NB4 (cell line): ENCODE measurements at regions not wholly inside any gene's neighbourhood (a gene's known extent, or its start where the extent isn't known, plus 50 kb on each side); places are given as distances from the start of the nearest gene placed in this dataset.

Experiments used
- DNase-seq: peaks from one replicate; pipeline ENCODE4 v3.0.0; 2010; ENCODE audit warnings: low read depth
- H3K4me3 ChIP-seq: one replicate; pipeline ENCODE4 v1.5.1; 2011; ENCODE audit warnings: mild to moderate bottlenecking, low read depth, low read length, moderate library complexity
- CTCF ChIP-seq: IDR thresholded peaks from one replicate; pipeline ENCODE4 v1.5.1; 2012; ENCODE audit warnings: low read depth, low read length
- MYC ChIP-seq: IDR thresholded peaks from 2 replicates; pipeline ENCODE4 v1.6.1; 2011; ENCODE audit warnings: low read depth, low read length
- POLR2A ChIP-seq: IDR thresholded peaks from 2 replicates; pipeline ENCODE4 v1.6.1; 2011; ENCODE audit warnings: mild to moderate bottlenecking; ENCODE audit not compliant: insufficient read length; ENCODE audit errors: extremely low read depth
- TF ChIP-seq, protein P1 (sequence below): IDR thresholded peaks from 2 replicates; pipeline ENCODE4 v1.6.1; 2011; ENCODE audit warnings: low read depth, low read length

DNA sequence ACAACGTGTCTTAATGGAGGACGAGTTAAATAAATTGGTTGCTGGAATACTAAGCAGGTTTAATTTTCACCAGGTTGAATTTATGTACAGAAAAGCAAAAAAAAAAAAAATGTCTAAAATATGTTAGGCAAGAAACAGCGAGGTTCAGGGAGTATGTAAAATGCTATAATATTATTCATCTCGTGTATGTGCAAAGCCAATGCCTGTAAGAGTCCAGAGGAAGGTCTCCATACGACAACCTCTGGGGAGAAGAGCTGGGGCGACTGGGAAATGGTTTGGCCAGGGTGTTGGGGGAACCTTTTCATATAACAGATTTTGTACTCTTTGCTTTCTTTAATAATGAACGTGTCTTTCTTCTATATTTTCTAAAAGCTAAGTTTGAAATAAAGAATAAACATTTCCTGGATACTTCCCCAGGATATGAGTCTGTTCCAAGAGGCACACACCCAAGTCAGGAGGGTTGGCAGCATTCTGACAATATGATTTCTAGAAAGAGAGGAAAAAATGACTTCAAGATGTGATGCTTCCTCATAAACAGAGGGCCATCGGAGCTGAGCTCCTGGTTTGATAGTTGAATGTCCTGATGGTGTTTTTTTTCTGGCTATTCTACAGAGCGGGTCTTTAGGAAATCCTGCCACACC, 208.6 kb upstream of the MGMT start:
- TF ChIP-seq CTCF (no peak), MYC (no peak), POLR2A (no peak)
- TF ChIP-seq, protein P1, sequence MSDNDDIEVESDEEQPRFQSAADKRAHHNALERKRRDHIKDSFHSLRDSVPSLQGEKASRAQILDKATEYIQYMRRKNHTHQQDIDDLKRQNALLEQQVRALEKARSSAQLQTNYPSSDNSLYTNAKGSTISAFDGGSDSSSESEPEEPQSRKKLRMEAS: no peak

DNA sequence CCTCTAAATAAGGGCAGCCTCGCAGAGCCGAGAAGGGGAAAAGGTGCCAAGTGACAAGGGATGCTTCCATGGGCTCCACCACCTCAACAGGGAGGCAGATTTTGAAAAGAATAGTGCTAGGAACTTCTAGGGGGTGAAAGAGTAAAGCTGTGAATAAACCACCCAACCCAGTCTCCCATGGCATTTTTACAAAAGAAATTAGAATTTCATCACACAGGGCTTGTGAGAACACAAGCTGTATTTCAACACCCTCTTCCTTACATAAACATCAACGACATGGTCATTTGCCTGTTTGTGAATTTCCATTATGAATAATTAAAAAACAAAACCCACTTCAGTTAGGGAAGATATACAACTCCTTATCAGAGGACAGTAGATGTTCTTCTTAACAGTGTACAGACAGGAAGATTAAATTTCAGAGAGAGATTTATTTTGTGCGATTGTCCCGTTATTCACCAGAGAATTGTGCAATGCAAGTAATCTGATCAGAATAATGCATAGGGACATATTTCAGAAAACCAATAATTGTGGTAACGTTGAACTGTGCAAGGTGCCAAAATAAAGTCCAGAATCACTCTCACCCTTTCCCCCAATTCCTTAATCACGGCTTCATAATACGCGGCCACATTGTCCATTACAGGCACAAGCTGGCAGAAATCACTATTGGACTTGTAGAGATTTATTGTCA, 207.8 kb upstream of the MGMT start:
- TF ChIP-seq, protein P1: no peak
- TF ChIP-seq POLR2A (no peak), CTCF (no peak), MYC (no peak)
- no peak overlapping the region for H3K4me3 ChIP-seq
- no peak for DNase-seq

More for the DNA sequence above, 208.6 kb upstream of the MGMT start:
- no peak overlapping the region for H3K4me3 ChIP-seq
- DNase-seq: no peak

DNA sequence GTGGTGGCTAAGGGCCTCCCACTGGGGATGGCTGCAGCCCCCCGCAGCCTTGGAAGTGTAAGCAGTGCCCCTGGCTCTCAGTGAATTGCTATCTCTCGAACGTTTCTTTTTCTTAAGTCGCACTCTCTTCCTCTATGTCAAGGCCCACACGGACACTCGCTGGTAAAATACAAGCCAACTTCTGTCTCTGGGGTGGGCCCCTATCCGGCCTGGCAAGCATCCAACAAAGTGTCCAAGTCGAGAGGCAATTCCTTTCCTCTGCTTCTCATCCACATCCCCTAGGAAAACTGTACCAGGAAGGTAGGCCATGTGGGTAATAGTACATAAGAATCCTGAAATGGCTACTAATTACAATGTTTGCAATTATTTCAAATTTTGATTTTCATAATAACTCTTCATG, 194.9 kb upstream of the MGMT start:
- TF ChIP-seq, protein P1: no peak
- no peak for TF ChIP-seq CTCF
- TF ChIP-seq MYC: no peak
- TF ChIP-seq POLR2A: no peak
- no peak overlapping the region for H3K4me3 ChIP-seq
- no peak for DNase-seq

GRCh38 chr10:129272866-129273650, 194.0 kb upstream of the MGMT start:
- no peak overlapping the region for H3K4me3 ChIP-seq
- TF ChIP-seq, protein P1: no peak
- TF ChIP-seq MYC: no peak
- TF ChIP-seq POLR2A: no peak
- DNase-seq: no peak

GRCh38 chr10:129273860-129274259, 193.2 kb upstream of the MGMT start:
- DNase-seq: no peak
- TF ChIP-seq MYC (no peak), CTCF (no peak), POLR2A (no peak)
- no peak overlapping the region for H3K4me3 ChIP-seq

DNA sequence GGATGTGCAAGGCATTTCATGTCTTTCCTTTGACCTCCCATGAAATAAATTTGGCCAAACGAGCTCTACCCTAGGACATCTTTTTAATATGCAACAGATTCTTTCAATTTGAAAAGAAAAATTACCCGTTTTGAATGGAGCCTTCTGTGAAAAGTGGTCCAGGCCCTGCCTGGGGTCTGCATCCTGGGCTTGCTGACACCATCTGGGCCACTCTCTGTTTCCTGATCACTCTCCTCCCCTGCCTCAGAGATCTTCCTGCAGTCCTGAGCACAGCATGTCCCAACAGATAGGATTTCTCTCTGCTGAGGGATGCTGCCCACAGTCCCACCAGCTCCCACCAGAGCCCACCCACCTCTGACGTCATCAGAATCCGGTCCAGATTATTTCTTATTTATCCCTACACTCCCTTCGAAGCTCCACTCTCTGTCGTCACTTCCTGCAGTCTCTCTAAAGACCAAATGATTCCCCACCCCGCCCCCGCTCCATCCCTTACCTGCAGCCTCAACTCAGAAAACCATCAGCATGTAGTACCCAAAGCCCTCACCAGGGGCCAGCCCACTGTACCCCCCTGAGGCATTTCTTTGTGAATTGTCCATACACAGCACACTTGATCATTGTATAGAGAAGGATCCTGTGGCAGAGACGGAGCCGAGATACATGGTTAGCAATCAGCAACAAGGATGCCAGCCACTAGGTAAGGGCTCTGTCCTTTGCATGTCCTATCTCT, 192.1 kb upstream of the MGMT start:
- H3K4me3 ChIP-seq: no peak overlapping the region
- no peak for DNase-seq
- TF ChIP-seq CTCF (peak; percentile 7), MYC (no peak)
